Retinal pigment epithelial cell (primary cell): ENCODE measurements at regions not wholly inside any gene's neighbourhood (a gene's known extent, or its start where the extent isn't known, plus 50 kb on each side); places are given as distances from the start of the nearest gene placed in this dataset.

Experiments used
- DNase-seq: peaks from one replicate; pipeline ENCODE4 v3.0.0-alpha.2; 2010; ENCODE audit warnings: low read depth
- H3K4me3 ChIP-seq: 2 replicates; pipeline ENCODE4 v1.5.1; 2011; ENCODE audit warnings: mild to moderate bottlenecking, low read length, control low read depth, moderate library complexity
- TF ChIP-seq, protein P1 (sequence below): conservative IDR thresholded peaks from 2 replicates; pipeline ENCODE4 v1.5.1; 2011; ENCODE audit warnings: low read depth, low read length, control low read depth, inconsistent platforms

GRCh38 chr6:22236626-22237414, 60.0 kb downstream of the PRL start:
- DNase-seq, result no peak
- H3K4me3 ChIP-seq, result no peak overlapping the region
- TF ChIP-seq, protein P1, sequence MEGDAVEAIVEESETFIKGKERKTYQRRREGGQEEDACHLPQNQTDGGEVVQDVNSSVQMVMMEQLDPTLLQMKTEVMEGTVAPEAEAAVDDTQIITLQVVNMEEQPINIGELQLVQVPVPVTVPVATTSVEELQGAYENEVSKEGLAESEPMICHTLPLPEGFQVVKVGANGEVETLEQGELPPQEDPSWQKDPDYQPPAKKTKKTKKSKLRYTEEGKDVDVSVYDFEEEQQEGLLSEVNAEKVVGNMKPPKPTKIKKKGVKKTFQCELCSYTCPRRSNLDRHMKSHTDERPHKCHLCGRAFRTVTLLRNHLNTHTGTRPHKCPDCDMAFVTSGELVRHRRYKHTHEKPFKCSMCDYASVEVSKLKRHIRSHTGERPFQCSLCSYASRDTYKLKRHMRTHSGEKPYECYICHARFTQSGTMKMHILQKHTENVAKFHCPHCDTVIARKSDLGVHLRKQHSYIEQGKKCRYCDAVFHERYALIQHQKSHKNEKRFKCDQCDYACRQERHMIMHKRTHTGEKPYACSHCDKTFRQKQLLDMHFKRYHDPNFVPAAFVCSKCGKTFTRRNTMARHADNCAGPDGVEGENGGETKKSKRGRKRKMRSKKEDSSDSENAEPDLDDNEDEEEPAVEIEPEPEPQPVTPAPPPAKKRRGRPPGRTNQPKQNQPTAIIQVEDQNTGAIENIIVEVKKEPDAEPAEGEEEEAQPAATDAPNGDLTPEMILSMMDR, result no peak
